ENCODE measurements at regions not wholly inside any gene's neighbourhood (a gene's known extent, or its start where the extent isn't known, plus 50 kb on each side); places are given as distances from the start of the nearest gene placed in this dataset.

- no peaks in the 10 kb centered on the region for H3K4me1 ChIP-seq
- TF ChIP-seq, protein P1, sequence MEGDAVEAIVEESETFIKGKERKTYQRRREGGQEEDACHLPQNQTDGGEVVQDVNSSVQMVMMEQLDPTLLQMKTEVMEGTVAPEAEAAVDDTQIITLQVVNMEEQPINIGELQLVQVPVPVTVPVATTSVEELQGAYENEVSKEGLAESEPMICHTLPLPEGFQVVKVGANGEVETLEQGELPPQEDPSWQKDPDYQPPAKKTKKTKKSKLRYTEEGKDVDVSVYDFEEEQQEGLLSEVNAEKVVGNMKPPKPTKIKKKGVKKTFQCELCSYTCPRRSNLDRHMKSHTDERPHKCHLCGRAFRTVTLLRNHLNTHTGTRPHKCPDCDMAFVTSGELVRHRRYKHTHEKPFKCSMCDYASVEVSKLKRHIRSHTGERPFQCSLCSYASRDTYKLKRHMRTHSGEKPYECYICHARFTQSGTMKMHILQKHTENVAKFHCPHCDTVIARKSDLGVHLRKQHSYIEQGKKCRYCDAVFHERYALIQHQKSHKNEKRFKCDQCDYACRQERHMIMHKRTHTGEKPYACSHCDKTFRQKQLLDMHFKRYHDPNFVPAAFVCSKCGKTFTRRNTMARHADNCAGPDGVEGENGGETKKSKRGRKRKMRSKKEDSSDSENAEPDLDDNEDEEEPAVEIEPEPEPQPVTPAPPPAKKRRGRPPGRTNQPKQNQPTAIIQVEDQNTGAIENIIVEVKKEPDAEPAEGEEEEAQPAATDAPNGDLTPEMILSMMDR (IDR thresholded peaks at IDR 0.05): no peak
- TF ChIP-seq POLR2AphosphoS5 (IDR thresholded peaks at IDR 0.05): no peak
- TF ChIP-seq POLR2A (IDR thresholded peaks at IDR 0.05; ENCODE audit: low read depth): no peak
- no peak for TF ChIP-seq EP300 (IDR thresholded peaks at IDR 0.05)
- WGBS: 65% methylated on average over 7 of the region's 7 CpGs
Measured at GRCh38 chr16:20141956-20142355, 68.3 kb upstream of the GPR139 start.

DNA sequence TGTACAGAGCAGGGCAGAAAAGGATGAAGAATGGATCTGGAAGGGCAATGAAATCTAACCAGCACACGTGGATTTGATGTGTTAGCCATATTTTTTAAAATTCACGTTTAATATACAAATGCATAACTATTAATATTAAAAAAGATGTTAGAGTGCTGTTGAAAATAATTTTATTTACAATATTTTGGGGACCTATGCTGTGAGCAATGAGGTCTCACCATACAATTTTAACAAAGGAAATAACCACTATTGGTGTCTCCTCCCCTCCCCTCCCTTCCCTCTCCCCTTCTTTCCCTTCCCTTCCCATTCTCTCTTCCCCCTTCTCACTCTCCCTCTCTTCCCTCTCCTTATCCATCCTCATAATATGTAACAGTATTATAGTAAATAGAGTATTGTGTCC is 64.2 kb upstream of the GPR139 start:
- Histone ChIP-seq H3K4me3 (no peak overlapping the region), H3K4me1 (no peaks in the 10 kb centered on the region), H3K27ac (replicated peaks in 1 of 4) (no peak overlapping the region), H3K27me3 (peaks cover 0 to 16% (median 0%) of the 10 kb centered on the region in 4 donors), H3K36me3 (no peaks in the 10 kb centered on the region), H3K9me3 (no peaks in the 10 kb centered on the region)
- WGBS: 85% methylated on average over 2 of the region's 2 CpGs
- intact Hi-C loops (cut with DNase I): no loop called here
- TF ChIP-seq EP300 (IDR thresholded peaks at IDR 0.05): no peak
- TF ChIP-seq POLR2AphosphoS5 (IDR thresholded peaks at IDR 0.05): no peak
- no peak for TF ChIP-seq POLR2A (IDR thresholded peaks at IDR 0.05; ENCODE audit: low read depth)
- TF ChIP-seq, protein P1 (IDR thresholded peaks at IDR 0.05): no peak
- no peak for DNase-seq (ENCODE audit: extremely low spot score)

More at GRCh38 chr16:20141956-20142355, 68.3 kb upstream of the GPR139 start:
- H3K4me3 ChIP-seq: no peak overlapping the region
- H3K9me3 ChIP-seq: no peaks in the 10 kb centered on the region
- no peak overlapping the region for H3K27ac ChIP-seq (replicated peaks in 1 of 4)
- no peak for DNase-seq (ENCODE audit: extremely low spot score)
- no peaks in the 10 kb centered on the region for H3K36me3 ChIP-seq
- no peaks in the 10 kb centered on the region for H3K27me3 ChIP-seq
- intact Hi-C loops (cut with DNase I): no loop called here

DNA sequence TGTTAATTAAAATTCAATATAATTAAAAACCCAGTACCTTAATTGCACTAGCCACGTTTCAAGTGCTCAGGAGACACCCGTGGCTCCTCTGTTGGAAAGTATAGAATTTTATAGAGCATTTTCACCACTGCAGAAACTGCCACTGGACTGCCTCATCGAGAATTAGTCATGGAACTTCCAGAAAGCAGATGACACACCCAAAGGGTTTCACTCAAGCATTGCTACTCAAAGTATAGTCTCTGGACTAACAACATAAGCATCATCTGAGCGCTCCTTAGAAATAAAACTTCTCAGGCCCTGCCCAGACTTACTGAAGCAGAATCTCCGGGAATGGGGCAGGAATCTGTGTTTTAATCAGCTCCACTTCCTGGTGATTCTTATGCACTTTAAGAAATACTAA is 63.5 kb upstream of the GPR139 start:
- intact Hi-C loops (cut with DNase I): no loop called here
- Histone ChIP-seq H3K4me3 (no peak overlapping the region), H3K4me1 (no peaks in the 10 kb centered on the region), H3K36me3 (no peaks in the 10 kb centered on the region), H3K9me3 (peaks cover 0 to 6% (median 0%) of the 10 kb centered on the region in 4 donors), H3K27ac (replicated peaks in 1 of 4) (no peak overlapping the region), H3K27me3 (peaks cover 0 to 16% (median 0%) of the 10 kb centered on the region in 4 donors)
- no peak for DNase-seq (ENCODE audit: extremely low spot score)
- TF ChIP-seq, protein P1 (IDR thresholded peaks at IDR 0.05): no peak
- TF ChIP-seq POLR2A (IDR thresholded peaks at IDR 0.05; ENCODE audit: low read depth) (no peak), EP300 (IDR thresholded peaks at IDR 0.05) (no peak), POLR2AphosphoS5 (IDR thresholded peaks at IDR 0.05) (no peak)
- 73% methylated on average over 5 of the region's 5 CpGs for WGBS

DNA sequence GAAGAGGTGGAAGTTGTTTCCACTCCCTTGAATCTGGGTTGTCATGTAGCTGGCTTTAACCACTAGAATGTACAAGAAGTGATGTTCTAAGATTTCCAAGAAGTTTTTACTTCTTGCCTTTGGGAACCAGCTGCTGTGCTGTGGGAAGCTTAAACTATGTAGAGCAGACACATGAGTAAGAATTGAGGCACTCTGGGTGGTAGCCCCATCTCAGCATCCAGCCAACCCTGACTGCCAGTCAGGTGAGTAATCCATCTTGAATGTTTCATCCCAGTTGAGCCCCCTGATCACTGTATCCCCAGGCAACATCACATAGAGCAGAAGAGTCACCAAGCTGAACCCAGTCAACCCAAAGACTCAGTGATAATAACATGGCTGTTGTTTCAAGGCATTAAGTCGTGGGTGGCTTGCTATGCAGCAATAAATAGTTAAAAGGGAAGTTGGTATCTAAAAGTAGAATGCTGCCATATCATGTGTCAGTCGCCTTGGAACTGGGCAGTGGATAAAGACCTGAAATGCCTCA is 62.8 kb upstream of the GPR139 start:
- Histone ChIP-seq H3K4me3 (no peak overlapping the region), H3K9me3 (peaks cover 0 to 13% (median 0%) of the 10 kb centered on the region in 4 donors), H3K36me3 (no peaks in the 10 kb centered on the region), H3K27ac (replicated peaks in 1 of 4) (no peak overlapping the region), H3K4me1 (no peaks in the 10 kb centered on the region), H3K27me3 (peaks cover 0 to 16% (median 0%) of the 10 kb centered on the region in 4 donors)
- WGBS: 69% methylated on average over 2 of the region's 2 CpGs
- DNase-seq (ENCODE audit: extremely low spot score): no peak
- no peak for TF ChIP-seq POLR2AphosphoS5 (IDR thresholded peaks at IDR 0.05)
- TF ChIP-seq, protein P1 (IDR thresholded peaks at IDR 0.05): no peak
- TF ChIP-seq POLR2A (IDR thresholded peaks at IDR 0.05; ENCODE audit: low read depth): no peak
- no peak for TF ChIP-seq EP300 (IDR thresholded peaks at IDR 0.05)
- intact Hi-C loops (cut with DNase I): no loop called here

- TF ChIP-seq POLR2A (IDR thresholded peaks at IDR 0.05; ENCODE audit: low read depth) (no peak), EP300 (IDR thresholded peaks at IDR 0.05) (no peak), POLR2AphosphoS5 (IDR thresholded peaks at IDR 0.05) (no peak)
- TF ChIP-seq, protein P1 (IDR thresholded peaks at IDR 0.05): no peak
- Histone ChIP-seq H3K27ac (replicated peaks in 1 of 4) (no peak overlapping the region), H3K4me3 (no peak overlapping the region), H3K9me3 (peaks cover 0 to 32% (median 9%) of the 10 kb centered on the region in 4 donors), H3K4me1 (no peaks in the 10 kb centered on the region), H3K36me3 (no peaks in the 10 kb centered on the region), H3K27me3 (peaks cover 0 to 10% (median 0%) of the 10 kb centered on the region in 4 donors)
- intact Hi-C loops (cut with DNase I): no loop called here
- no peak for DNase-seq (ENCODE audit: extremely low spot score)
Measured at GRCh38 chr16:20129375-20129774, 55.7 kb upstream of the GPR139 start.
